ENCODE measurements at regions not wholly inside any gene's neighbourhood (a gene's known extent, or its start where the extent isn't known, plus 50 kb on each side); places are given as distances from the start of the nearest gene placed in this dataset.

DNA sequence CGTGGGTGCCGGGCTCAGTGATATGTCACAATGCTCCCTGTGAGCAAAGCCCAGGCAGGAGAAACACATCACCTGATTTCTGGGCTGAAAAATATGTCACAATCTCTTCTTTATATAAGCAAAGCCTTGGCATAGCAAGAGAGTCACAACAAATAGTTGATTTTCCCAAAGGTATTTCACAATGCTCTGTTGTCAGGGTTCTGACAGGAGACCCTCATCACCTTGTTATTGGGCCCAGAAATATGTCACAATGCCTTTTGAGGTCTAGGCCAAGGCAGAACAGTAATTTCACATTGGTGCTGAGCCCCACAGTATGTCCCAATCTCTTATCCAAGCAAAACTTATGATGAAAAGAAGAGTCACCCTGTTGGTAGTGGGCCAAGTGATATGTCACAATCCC is 125.7 kb downstream of the ZNF675 start:
- intact Hi-C loops (cut with DNase I), result no loop called here
- H3K36me3 ChIP-seq, result no peaks in the 10 kb centered on the region
- H3K9me3 ChIP-seq, result peaks cover 0 to 19% (median 0%) of the 10 kb centered on the region in 12 donors
- H3K4me1 ChIP-seq, result no peaks in the 10 kb centered on the region
- TF ChIP-seq POLR2A (IDR thresholded peaks at IDR 0.05) (no peak), CTCF (IDR thresholded peaks at IDR 0.05) (no peak)
- no peak overlapping the region for H3K4me3 ChIP-seq
- no peak for DNase-seq
- no peak overlapping the region for H3K27ac ChIP-seq
- no peaks in the 10 kb centered on the region for H3K27me3 ChIP-seq
- no peak for ATAC-seq
- WGBS, 4 donors, result 83 to 92% (median 87%) methylated on average over 2 of the region's 2 CpGs

- ATAC-seq (no peak), DNase-seq (no peak)
- no peak for TF ChIP-seq CTCF (IDR thresholded peaks at IDR 0.05)
- TF ChIP-seq POLR2A (IDR thresholded peaks at IDR 0.05), result no peak
- peaks cover 0 to 19% (median 0%) of the 10 kb centered on the region in 12 donors for H3K9me3 ChIP-seq
- no peaks in the 10 kb centered on the region for H3K4me1 ChIP-seq
- H3K27me3 ChIP-seq, result no peaks in the 10 kb centered on the region
- WGBS, 4 donors, result 89 to 100% (median 92%) methylated on average over 2 of the region's 2 CpGs
- H3K36me3 ChIP-seq, result no peaks in the 10 kb centered on the region
- H3K4me3 ChIP-seq, result no peak overlapping the region
- no peak overlapping the region for H3K27ac ChIP-seq
- intact Hi-C loops (cut with DNase I), result no loop called here
These were observed 127.0 kb downstream of the ZNF675 start for GRCh38 chr19:23560051-23560450.

- ATAC-seq (no peak), DNase-seq (no peak)
- intact Hi-C loops (cut with DNase I), result no loop called here
- H3K4me3 ChIP-seq, result no peak overlapping the region
- TF ChIP-seq CTCF (IDR thresholded peaks at IDR 0.05), result no peak
- TF ChIP-seq POLR2A (IDR thresholded peaks at IDR 0.05), result no peak
- H3K9me3 ChIP-seq, result peaks cover 0 to 19% (median 0%) of the 10 kb centered on the region in 12 donors
- H3K27ac ChIP-seq, result no peak overlapping the region
- H3K4me1 ChIP-seq, result no peaks in the 10 kb centered on the region
- WGBS, 4 donors, result 68 to 75% (median 71%) methylated on average over 4 of the region's 4 CpGs
- H3K36me3 ChIP-seq, result no peaks in the 10 kb centered on the region
- H3K27me3 ChIP-seq, result no peaks in the 10 kb centered on the region
These were observed 128.5 kb downstream of the ZNF675 start for GRCh38 chr19:23558541-23558940.

- Histone ChIP-seq H3K27ac (no peak overlapping the region), H3K9me3 (peaks cover 0 to 19% (median 0%) of the 10 kb centered on the region in 12 donors), H3K4me3 (no peak overlapping the region), H3K36me3 (no peaks in the 10 kb centered on the region), H3K4me1 (no peaks in the 10 kb centered on the region), H3K27me3 (no peaks in the 10 kb centered on the region)
- intact Hi-C loops (cut with DNase I), result no loop called here
- ATAC-seq (no peak), DNase-seq (no peak)
- TF ChIP-seq CTCF (IDR thresholded peaks at IDR 0.05) (no peak), POLR2A (IDR thresholded peaks at IDR 0.05) (no peak)
- WGBS, 4 donors, result 76 to 78% (median 77%) methylated on average over 5 of the region's 5 CpGs
These were observed 129.6 kb downstream of the ZNF675 start for GRCh38 chr19:23557381-23557780.
